ENCODE measurements at regions not wholly inside any gene's neighbourhood (a gene's known extent, or its start where the extent isn't known, plus 50 kb on each side); places are given as distances from the start of the nearest gene placed in this dataset.

DNA sequence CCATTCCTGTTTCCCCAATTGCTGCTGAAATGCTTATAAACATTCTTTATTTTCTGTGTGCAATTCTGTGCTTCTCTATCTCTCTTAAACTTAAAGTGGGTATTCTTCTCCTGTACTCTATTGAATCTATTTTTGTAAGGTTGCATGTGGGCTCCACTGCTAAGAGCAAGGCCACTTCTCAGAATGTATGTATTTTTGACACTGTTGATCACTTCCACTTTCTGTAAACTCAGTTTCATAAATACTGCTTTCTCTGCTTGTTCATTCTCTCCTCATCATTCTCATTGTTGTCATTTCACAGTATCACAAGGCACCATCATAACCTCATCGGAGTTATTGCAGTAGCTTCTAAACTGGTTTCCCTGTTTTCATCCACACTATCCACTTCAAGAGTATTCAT lies 483.0 kb upstream of the CDH18 start:
- no peaks in the 10 kb centered on the region for H3K9me3 Mint-ChIP-seq
- no peak overlapping the region for H3K27ac ChIP-seq
- H3K79me2 ChIP-seq (ENCODE audit: low read depth) = no peaks in the 10 kb centered on the region
- no peaks in the 10 kb centered on the region for H3K27me3 ChIP-seq
- H3K4me3 ChIP-seq = no peak overlapping the region
- no peak for DNase-seq (ENCODE audit: low spot score)
- no peaks in the 10 kb centered on the region for H3K36me3 ChIP-seq
- H3K9ac ChIP-seq = no peak overlapping the region
- H3K36me3 Mint-ChIP-seq = no peaks in the 10 kb centered on the region
- H4K20me1 ChIP-seq (ENCODE audit: low read depth) = no peaks in the 10 kb centered on the region
- H3K27me3 Mint-ChIP-seq (ENCODE audit: insufficient read depth, low read depth) = peaks cover 2% of the 10 kb centered on the region
- no peak overlapping the region for H3K27ac Mint-ChIP-seq
- no peaks in the 10 kb centered on the region for H3K4me1 ChIP-seq
- H3K4me2 ChIP-seq = no peak overlapping the region
- no peaks in the 10 kb centered on the region for H3F3A ChIP-seq (ENCODE audit: low read depth)
- H3K9me3 ChIP-seq (ENCODE audit: low read depth) = no peaks in the 10 kb centered on the region
- no peaks in the 10 kb centered on the region for H3K4me1 Mint-ChIP-seq
- H3K4me3 Mint-ChIP-seq = no peak overlapping the region
- TF ChIP-seq EZH2phosphoT487 (IDR thresholded peaks at IDR 0.05) (no peak), EZH2 (IDR thresholded peaks at IDR 0.05) (no peak)
- TF ChIP-seq, protein P1, sequence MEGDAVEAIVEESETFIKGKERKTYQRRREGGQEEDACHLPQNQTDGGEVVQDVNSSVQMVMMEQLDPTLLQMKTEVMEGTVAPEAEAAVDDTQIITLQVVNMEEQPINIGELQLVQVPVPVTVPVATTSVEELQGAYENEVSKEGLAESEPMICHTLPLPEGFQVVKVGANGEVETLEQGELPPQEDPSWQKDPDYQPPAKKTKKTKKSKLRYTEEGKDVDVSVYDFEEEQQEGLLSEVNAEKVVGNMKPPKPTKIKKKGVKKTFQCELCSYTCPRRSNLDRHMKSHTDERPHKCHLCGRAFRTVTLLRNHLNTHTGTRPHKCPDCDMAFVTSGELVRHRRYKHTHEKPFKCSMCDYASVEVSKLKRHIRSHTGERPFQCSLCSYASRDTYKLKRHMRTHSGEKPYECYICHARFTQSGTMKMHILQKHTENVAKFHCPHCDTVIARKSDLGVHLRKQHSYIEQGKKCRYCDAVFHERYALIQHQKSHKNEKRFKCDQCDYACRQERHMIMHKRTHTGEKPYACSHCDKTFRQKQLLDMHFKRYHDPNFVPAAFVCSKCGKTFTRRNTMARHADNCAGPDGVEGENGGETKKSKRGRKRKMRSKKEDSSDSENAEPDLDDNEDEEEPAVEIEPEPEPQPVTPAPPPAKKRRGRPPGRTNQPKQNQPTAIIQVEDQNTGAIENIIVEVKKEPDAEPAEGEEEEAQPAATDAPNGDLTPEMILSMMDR (IDR thresholded peaks at IDR 0.05) = no peak
- H2AFZ ChIP-seq (replicated peaks) = no peak overlapping the region

- H3K4me3 Mint-ChIP-seq = no peak overlapping the region
- H3K79me2 ChIP-seq (ENCODE audit: low read depth) = no peaks in the 10 kb centered on the region
- H4K20me1 ChIP-seq (ENCODE audit: low read depth) = no peaks in the 10 kb centered on the region
- H3K4me2 ChIP-seq = no peak overlapping the region
- no peak overlapping the region for H3K9ac ChIP-seq
- peaks cover 2% of the 10 kb centered on the region for H3K27me3 Mint-ChIP-seq (ENCODE audit: insufficient read depth, low read depth)
- no peak overlapping the region for H3K27ac ChIP-seq
- no peaks in the 10 kb centered on the region for H3K4me1 Mint-ChIP-seq
- H3K9me3 ChIP-seq (ENCODE audit: low read depth) = no peaks in the 10 kb centered on the region
- H2AFZ ChIP-seq (replicated peaks) = no peak overlapping the region
- H3K4me3 ChIP-seq = no peak overlapping the region
- H3K27ac Mint-ChIP-seq = no peak overlapping the region
- no peaks in the 10 kb centered on the region for H3K36me3 ChIP-seq
- H3K9me3 Mint-ChIP-seq = no peaks in the 10 kb centered on the region
- DNase-seq (ENCODE audit: low spot score) = no peak
- TF ChIP-seq EZH2 (IDR thresholded peaks at IDR 0.05) (no peak), EZH2phosphoT487 (IDR thresholded peaks at IDR 0.05) (no peak)
- H3K4me1 ChIP-seq = no peaks in the 10 kb centered on the region
- H3K27me3 ChIP-seq = no peaks in the 10 kb centered on the region
- H3K36me3 Mint-ChIP-seq = no peaks in the 10 kb centered on the region
- no peaks in the 10 kb centered on the region for H3F3A ChIP-seq (ENCODE audit: low read depth)
Measured at GRCh38 chr5:20469792-20470191, 481.8 kb upstream of the CDH18 start.

DNA sequence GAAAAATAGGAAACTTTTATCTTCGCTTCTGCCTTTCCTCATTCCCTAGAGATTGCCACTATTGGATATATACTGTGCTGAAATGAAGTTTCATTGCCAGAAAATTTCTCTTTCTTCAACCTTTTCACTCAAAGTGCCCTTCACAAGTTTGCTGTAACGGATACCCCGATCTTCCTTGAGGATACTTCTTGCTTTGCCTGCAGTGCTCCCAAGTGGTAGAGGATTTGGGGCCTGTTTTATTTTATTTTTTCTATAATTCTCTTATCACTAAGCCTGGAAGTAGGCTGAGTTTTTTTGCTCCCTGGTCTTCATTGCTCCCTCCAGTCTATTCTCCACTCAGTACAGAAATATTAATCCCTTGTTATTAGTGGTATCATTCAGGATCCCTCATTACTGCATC lies 481.4 kb upstream of the CDH18 start:
- Histone ChIP-seq H3K9me3 (ENCODE audit: low read depth) (no peaks in the 10 kb centered on the region), H3K79me2 (ENCODE audit: low read depth) (no peaks in the 10 kb centered on the region), H4K20me1 (ENCODE audit: low read depth) (no peaks in the 10 kb centered on the region), H3K4me2 (no peak overlapping the region), H3K27ac (no peak overlapping the region), H3K9ac (no peak overlapping the region), H3F3A (ENCODE audit: low read depth) (no peaks in the 10 kb centered on the region), H3K4me3 (no peak overlapping the region), H3K27me3 (no peaks in the 10 kb centered on the region), H3K4me1 (no peaks in the 10 kb centered on the region), H3K36me3 (no peaks in the 10 kb centered on the region), H2AFZ (replicated peaks) (no peak overlapping the region)
- TF ChIP-seq EZH2phosphoT487 (IDR thresholded peaks at IDR 0.05) (no peak), EZH2 (IDR thresholded peaks at IDR 0.05) (no peak)
- TF ChIP-seq, protein P1 (IDR thresholded peaks at IDR 0.05) = peak; percentile 6
- no peaks in the 10 kb centered on the region for H3K36me3 Mint-ChIP-seq
- no peak overlapping the region for H3K4me3 Mint-ChIP-seq
- H3K27ac Mint-ChIP-seq = no peak overlapping the region
- H3K9me3 Mint-ChIP-seq = no peaks in the 10 kb centered on the region
- no peak for DNase-seq (ENCODE audit: low spot score)
- peaks cover 2% of the 10 kb centered on the region for H3K27me3 Mint-ChIP-seq (ENCODE audit: insufficient read depth, low read depth)
- H3K4me1 Mint-ChIP-seq = no peaks in the 10 kb centered on the region

DNA sequence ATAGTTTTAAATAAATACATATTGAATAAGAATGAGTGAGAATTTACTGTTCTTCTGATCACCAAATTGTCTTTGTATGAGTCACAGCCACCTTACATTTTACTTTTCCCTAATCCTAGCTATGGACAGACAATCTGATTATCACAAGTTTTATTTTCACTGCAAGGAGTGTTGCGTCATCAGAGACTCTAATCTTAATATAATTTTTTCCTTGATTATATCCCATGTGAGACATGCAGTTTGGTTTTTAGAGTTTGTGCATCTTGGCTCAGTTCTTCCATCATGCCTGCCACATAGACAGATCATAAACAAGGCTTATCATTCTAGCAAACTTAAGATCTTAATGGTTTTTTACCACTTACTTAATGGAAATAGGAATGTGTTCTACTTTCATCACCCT lies 478.5 kb upstream of the CDH18 start:
- Histone ChIP-seq H3K4me3 (no peak overlapping the region), H3K9ac (no peak overlapping the region), H3K4me1 (no peaks in the 10 kb centered on the region), H3K79me2 (ENCODE audit: low read depth) (no peaks in the 10 kb centered on the region), H3K27me3 (no peaks in the 10 kb centered on the region), H3K36me3 (no peaks in the 10 kb centered on the region), H3K4me2 (no peak overlapping the region), H3F3A (ENCODE audit: low read depth) (no peaks in the 10 kb centered on the region), H2AFZ (replicated peaks) (no peak overlapping the region), H3K27ac (no peak overlapping the region), H3K9me3 (ENCODE audit: low read depth) (no peaks in the 10 kb centered on the region), H4K20me1 (ENCODE audit: low read depth) (no peaks in the 10 kb centered on the region)
- no peak for DNase-seq (ENCODE audit: low spot score)
- Mint-ChIP-seq H3K36me3 (peaks cover 2% of the 10 kb centered on the region), H3K27me3 (ENCODE audit: insufficient read depth, low read depth) (no peaks in the 10 kb centered on the region), H3K4me3 (no peak overlapping the region), H3K27ac (no peak overlapping the region), H3K9me3 (no peaks in the 10 kb centered on the region), H3K4me1 (no peaks in the 10 kb centered on the region)
- TF ChIP-seq, protein P1 (IDR thresholded peaks at IDR 0.05) = no peak
- TF ChIP-seq EZH2 (IDR thresholded peaks at IDR 0.05) (no peak), EZH2phosphoT487 (IDR thresholded peaks at IDR 0.05) (no peak)

Data from neural progenitor cell (in vitro differentiated cells).